ENCODE measurements at regions not wholly inside any gene's neighbourhood (a gene's known extent, or its start where the extent isn't known, plus 50 kb on each side); places are given as distances from the start of the nearest gene placed in this dataset.

- H3K4me3 ChIP-seq (replicated peaks; ENCODE audit: low read depth, low read length): no peak overlapping the region
- no peak for DNase-seq (ENCODE audit: extremely low read depth, low read depth)
- no peak for TF ChIP-seq CTCF (IDR thresholded peaks at IDR 0.05; ENCODE audit: low read depth, low read length, missing control alignments)
Measured at GRCh38 chr21:36575306-36575705, 95.4 kb upstream of the CLDN14 start.

- TF ChIP-seq CTCF (IDR thresholded peaks at IDR 0.05; ENCODE audit: low read depth, low read length, missing control alignments): no peak
- H3K4me3 ChIP-seq (replicated peaks; ENCODE audit: low read depth, low read length): no peak overlapping the region
- no peak for DNase-seq (ENCODE audit: extremely low read depth, low read depth)
Measured at GRCh38 chr21:36576441-36576840, 96.5 kb upstream of the CLDN14 start.

GRCh38 chr21:36579898-36580297 is 100.0 kb upstream of the CLDN14 start:
- DNase-seq (ENCODE audit: extremely low read depth, low read depth): no peak
- TF ChIP-seq CTCF (IDR thresholded peaks at IDR 0.05; ENCODE audit: low read depth, low read length, missing control alignments): no peak
- no peak overlapping the region for H3K4me3 ChIP-seq (replicated peaks; ENCODE audit: low read depth, low read length)

- no peak overlapping the region for H3K4me3 ChIP-seq (replicated peaks; ENCODE audit: low read depth, low read length)
- TF ChIP-seq CTCF (IDR thresholded peaks at IDR 0.05; ENCODE audit: low read depth, low read length, missing control alignments): no peak
- DNase-seq (ENCODE audit: extremely low read depth, low read depth): no peak
Measured at GRCh38 chr21:36582271-36582670, 102.3 kb upstream of the CLDN14 start.

- no peak for DNase-seq (ENCODE audit: extremely low read depth, low read depth)
- H3K4me3 ChIP-seq (replicated peaks; ENCODE audit: low read depth, low read length): no peak overlapping the region
- no peak for TF ChIP-seq CTCF (IDR thresholded peaks at IDR 0.05; ENCODE audit: low read depth, low read length, missing control alignments)
Measured at GRCh38 chr21:36583591-36583990, 103.7 kb upstream of the CLDN14 start.

- DNase-seq (ENCODE audit: extremely low read depth, low read depth): no peak
- TF ChIP-seq CTCF (IDR thresholded peaks at IDR 0.05; ENCODE audit: low read depth, low read length, missing control alignments): no peak
- H3K4me3 ChIP-seq (replicated peaks; ENCODE audit: low read depth, low read length): no peak overlapping the region
Measured at GRCh38 chr21:36584980-36585940, 105.3 kb upstream of the CLDN14 start.

All from HFF-Myc (cell line).